CD4-positive, alpha-beta T cell treated with Interleukin-6 for 4 hours (primary cell): ENCODE measurements at regions not wholly inside any gene's neighbourhood (a gene's known extent, or its start where the extent isn't known, plus 50 kb on each side); places are given as distances from the start of the nearest gene placed in this dataset.
"Not testable (repeated sequence)": the region's sequence is repeated elsewhere in the genome, so short reads cannot be mapped to it uniquely, and the experiment has no call there.

Experiments used
- DNase-seq: peaks from one replicate; pipeline ENCODE4 v3.0.0-alpha.2; 2020; ENCODE audit warnings: mixed read lengths

GRCh38 chr1:199946305-199947155 is 81.0 kb upstream of the NR5A2 start:
- no peak for DNase-seq

- DNase-seq, result no peak
These were observed 78.8 kb upstream of the NR5A2 start for GRCh38 chr1:199948587-199949280.

- DNase-seq, result not testable (repeated sequence)
These were observed 76.5 kb upstream of the NR5A2 start for GRCh38 chr1:199951005-199951404.

- no peak for DNase-seq
These were observed 73.9 kb upstream of the NR5A2 start for GRCh38 chr1:199953651-199954050.

GRCh38 chr1:199954699-199955098 is 72.8 kb upstream of the NR5A2 start:
- no peak for DNase-seq

GRCh38 chr1:199955235-199955634 is 72.3 kb upstream of the NR5A2 start:
- DNase-seq, result no peak

GRCh38 chr1:199956005-199956404 is 71.5 kb upstream of the NR5A2 start:
- no peak for DNase-seq

GRCh38 chr1:199959033-199959774 is 68.3 kb upstream of the NR5A2 start:
- no peak for DNase-seq

- DNase-seq, result no peak
These were observed 67.8 kb upstream of the NR5A2 start for GRCh38 chr1:199959775-199960110.

- DNase-seq, result no peak
These were observed 57.4 kb upstream of the NR5A2 start for GRCh38 chr1:199970125-199970524.

- DNase-seq, result no peak
These were observed 50.9 kb upstream of the NR5A2 start for GRCh38 chr1:199976496-199977144.
